G401.6 (cell line): ENCODE measurements at regions not wholly inside any gene's neighbourhood (a gene's known extent, or its start where the extent isn't known, plus 50 kb on each side); places are given as distances from the start of the nearest gene placed in this dataset.

Experiments used
- FAIRE-seq: peaks from 2 replicates; lab custom pipeline; 2012; peaks lifted over from hg19 to GRCh38; lab: Jason Lieb, UNC

DNA sequence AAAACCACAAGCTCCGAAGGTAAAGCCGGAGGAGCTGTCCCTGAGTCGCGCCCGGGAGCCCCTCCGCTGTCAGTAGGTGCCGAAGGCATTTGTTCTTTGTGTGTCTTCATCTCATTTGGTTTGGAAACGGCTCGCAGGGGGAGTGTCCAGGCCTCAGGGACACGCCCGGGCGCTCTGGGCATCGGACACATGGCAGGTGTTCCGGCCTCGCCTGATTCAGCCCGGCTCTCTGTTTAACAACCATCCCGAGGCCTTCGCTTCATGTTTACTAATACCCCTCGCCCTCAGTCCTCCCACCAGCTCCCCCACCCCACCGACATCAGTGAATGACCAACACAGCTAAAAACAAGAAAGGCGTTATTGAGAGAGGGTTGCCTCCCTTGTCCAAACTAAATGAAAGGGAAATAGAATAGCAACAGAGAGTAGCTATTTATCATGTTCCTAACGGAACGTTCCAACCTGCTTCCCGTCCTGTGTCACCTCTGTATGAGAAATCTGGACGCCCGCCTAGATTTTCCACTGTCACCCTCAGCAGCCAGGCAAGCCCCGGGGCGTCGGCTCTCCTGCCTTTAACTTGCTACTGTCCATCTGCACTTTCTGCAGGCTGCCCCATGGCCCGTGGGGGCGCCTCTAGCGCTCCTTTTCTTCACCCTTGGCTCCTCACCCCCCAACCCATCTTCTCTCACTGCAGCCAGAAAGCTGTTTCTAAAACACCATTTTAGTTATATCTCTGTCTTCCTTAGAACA, 73.9 kb downstream of the MYCN start:
- FAIRE-seq, result no peak

- FAIRE-seq, result no peak
These were observed 73.1 kb downstream of the MYCN start for GRCh38 chr2:16013359-16013911.

GRCh38 chr2:16012626-16013358, 72.4 kb downstream of the MYCN start:
- FAIRE-seq, result no peak

DNA sequence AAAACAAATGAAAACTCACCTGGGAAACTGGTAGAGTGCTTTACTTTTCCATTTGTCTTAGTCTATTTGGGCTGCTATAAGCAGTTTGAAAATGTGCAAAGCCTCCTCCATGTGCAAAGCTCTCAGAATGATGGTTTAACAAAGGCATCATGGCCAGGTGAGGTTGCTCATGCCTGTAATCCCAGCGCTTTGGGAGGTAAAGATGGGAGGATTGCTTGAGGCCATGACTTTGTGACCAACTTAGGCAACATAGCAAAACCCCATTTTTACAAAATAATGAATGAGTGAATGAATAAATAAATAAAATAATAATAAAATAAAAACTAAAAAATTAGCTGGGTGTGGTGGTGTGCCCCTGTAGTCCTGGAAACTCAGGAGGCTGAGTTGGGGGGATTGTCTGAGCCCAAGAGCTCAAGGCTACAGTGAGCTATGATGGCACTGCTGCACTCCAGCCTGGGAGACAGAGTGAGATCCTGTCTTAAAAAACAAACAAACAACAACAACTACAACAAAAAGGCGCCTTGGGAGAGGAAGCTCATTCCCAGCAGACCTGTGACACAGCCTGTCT, 71.8 kb downstream of the MYCN start:
- no peak for FAIRE-seq

DNA sequence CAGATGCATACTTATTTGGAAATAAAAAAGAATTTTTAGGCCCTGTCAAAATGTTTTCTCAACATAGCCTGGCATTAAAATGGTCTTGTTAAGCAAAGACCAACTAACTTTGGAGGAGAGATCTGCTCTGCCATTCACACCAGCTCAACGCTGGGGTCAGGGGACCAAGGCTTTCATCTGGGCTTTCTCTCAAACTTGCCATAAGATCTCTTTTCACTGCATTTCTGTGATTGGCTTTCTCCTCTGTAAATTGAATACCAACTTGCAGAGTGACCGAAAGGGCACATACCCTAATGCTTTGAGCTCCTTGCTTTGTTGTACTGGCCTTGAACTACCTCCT, 71.2 kb downstream of the MYCN start:
- no peak for FAIRE-seq

- FAIRE-seq, result no peak
These were observed 70.7 kb downstream of the MYCN start for GRCh38 chr2:16010951-16011620.

DNA sequence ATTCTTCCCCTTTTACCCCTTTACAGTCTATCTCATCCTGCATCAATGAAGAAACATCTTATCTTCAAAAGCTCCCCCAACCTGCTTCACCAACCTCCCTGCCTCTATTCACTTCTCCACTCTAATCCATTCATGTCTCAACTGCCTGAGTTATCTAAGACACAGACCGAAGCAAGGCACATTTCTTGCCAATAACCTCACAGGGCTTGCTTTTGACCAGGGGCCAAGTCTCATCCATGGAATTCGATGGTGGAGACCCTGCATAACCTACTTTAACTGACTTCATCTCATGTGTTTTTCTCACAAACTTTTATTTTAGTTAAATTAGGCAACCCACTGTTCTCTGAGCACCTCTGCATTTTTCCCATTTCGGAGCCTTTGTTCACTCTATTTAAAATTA, 69.7 kb downstream of the MYCN start:
- FAIRE-seq, result no peak

GRCh38 chr2:16009560-16009959, 69.2 kb downstream of the MYCN start:
- FAIRE-seq, result no peak

DNA sequence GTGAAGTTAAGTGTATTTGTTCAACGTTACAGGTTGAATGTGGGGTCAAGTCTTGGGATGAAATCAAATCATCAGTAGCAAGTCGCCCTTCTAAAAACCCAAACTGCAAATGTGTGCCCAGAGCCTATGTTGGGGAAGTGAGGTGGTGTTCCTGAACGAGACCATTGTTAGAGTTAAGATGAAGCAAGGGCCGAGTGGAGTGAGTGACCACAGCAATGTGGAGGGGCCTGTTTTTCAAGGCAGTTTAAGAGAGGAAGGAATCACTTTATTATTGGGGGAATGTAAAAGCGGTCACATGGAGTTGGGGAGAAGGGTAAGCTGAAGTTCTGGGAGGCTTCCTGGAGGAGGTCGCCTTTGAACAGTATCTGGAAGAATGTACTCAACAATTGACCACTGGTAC, 68.5 kb downstream of the MYCN start:
- no peak for FAIRE-seq

DNA sequence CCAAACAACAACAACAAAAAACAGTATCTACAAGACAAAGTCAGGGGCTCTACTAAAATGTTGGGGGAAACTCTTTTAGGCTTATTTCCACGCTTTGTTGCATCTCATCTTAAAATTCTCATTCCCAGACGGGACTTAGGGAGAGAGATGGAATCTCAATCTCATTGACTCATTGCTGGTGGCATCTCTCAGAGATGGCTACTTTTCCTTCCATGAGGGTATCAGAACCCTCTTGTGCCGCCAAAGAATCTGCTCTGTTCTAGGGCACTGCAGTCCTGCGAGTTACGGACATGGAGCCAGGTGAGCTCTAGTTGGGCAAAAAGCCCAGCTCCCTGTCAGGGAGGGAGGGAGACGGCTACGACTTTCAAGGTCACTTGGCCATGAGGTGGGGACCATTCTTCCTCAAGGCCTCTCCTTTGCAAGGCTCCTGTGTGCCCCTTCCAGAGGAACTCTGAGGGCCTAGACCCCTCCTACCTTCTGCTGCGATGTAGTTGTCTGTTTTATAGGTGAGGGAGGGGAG, 68.0 kb downstream of the MYCN start:
- no peak for FAIRE-seq

DNA sequence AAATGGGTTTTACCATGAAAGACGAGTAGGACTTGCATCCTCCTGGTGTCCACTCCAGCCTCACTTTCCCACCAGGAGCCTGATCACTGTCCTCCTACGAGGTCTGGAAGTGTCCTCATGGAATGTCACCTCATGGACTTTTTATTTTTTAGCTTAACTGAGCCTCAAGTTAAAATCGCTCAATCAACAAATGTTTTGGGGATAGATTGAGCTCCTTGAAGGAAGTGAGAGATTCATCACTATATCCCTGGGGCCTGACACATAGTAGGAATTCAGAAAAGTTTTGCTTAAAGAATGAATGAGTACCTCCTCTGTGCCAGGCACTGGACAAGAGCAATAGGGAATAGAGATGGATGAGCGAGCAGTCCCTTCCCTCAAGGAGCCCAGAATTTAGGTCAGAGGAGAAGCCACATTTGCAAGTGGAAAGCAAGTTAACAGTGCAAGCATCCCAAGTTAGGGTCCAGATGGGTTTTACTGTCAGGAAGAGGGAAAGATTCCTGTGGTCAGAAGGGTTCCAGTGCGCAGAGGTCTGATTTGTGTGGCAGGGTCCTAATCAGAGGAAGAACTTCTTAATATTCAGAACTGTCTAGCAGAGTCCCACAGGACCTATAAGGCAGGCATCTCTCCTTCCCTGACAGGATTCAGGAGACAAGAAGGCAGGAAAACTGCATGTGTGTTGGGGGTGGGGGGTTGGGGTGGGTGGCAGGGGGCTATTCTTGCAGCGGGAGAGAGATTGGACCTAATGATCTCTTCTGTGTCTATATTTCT, 67.0 kb downstream of the MYCN start:
- FAIRE-seq, result no peak

DNA sequence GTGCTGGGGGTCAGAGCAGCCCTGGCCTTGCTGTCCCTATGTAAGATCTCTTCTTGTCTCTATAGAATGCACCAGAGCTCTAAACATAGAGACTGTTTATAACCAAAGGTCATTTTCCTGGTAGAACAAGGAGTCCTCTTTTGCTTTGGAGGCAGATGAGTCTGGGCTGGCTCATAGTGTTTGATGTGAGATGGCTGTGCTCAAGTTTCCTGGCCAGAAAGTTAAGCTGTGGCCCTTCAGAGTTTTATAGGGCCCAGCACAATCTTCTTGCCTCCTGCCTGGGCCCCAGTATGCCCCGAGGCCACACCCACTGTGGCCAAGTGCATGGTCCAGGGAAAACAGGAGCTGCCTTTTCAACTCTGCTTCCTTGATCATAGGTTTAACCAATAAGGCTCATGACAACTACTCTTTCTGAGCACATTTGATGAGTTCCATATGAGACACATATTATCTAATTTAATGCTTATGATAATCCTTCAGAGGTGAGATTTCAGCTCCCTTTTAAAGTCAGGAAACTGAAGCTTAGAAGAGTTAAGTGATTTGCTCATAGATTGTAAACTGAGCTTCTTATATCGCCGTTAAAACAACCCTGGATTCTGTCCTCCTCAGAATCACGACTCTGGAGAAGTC, 66.3 kb downstream of the MYCN start:
- FAIRE-seq, result no peak

DNA sequence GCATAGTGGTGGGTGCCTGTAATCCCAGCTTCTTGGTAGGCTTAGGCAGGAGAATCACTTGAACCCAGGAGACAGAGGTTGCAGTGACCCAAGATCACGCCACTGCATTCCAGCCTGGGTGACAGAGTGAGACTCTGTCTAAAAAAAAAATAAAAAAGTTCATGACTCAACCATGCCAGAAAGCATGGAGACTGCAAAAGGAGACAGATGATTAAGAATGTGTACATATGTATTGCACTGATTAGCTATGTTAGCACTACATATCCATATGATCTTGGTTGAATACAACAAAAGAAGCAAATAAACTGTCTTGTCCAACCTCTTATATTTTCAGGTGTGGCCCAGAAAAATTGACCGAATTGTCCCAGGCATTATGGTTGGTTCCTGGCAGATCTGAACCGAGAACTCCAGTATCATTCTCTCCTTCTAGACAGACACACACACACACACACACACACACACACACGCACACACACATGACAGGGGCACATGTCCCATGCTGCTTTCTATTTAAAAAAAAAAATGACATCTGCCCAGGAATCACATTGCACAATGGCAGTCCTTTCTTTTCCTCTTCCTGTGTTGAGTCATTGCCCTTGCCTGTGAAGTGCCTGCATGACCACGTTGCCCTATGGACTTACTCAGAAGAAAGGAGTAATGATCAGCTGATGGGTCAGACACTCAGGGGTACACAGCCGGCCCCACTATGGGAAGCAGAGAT, 65.6 kb downstream of the MYCN start:
- no peak for FAIRE-seq

GRCh38 chr2:16005389-16005788, 65.0 kb downstream of the MYCN start:
- FAIRE-seq, result no peak

- no peak for FAIRE-seq
These were observed 63.5 kb downstream of the MYCN start for GRCh38 chr2:16003809-16004208.

DNA sequence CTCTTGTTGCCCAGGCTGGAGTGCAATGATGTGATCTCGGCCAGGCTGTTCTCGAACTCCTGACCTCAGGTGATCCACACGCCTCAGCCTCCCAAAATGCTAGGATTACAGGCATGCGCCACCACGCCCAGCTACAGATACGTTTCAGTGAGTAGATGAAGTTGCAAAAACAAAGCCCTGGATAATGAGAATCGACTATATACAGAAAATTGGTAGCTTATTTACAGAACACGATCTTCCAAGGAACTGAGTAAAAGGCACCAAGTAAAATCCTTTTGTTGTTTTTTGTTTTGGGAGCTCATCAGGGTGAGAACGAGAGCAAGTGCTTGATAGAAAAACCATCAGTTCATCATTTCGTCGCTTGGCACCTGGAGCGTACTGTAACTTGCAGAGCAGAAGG, 62.8 kb downstream of the MYCN start:
- FAIRE-seq, result no peak

DNA sequence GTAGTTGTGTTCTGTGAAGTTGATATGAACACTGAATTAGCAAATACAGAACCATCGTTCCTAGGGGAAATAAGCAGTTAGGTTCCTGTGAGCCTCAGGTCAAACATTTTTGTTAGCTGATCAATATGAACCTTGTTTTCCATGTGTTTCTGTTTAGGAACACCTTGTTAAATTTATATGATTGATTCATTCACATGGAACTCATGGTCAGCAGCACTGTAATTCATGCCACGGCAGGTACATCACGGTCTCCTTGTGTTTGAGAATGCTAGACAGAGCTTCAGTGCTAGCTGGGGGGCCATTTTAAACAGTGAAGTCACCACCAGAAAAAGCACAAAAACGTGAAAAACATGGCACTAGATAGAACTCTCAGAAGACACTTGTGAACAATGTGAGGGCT, 62.2 kb downstream of the MYCN start:
- no peak for FAIRE-seq

DNA sequence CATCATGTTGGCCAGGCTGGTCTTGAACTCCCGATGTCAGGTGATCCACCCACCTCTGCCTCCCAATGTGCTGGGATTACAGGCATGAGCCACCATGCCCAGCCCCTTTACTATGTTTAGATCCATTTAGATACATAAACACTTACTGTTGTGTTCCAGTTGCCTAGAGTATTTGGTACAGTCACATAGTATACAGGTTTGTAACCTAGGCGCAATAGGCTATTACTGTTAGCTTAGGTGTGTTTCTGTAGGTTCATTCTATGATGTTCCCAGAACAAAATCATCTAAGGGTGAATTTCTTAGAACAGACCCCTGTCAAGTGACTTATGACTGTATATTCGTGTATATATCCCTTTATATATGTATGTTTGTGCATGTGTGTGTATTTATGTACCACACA, 61.8 kb downstream of the MYCN start:
- FAIRE-seq, result no peak

- no peak for FAIRE-seq
These were observed 60.3 kb downstream of the MYCN start for GRCh38 chr2:16000642-16001041.

DNA sequence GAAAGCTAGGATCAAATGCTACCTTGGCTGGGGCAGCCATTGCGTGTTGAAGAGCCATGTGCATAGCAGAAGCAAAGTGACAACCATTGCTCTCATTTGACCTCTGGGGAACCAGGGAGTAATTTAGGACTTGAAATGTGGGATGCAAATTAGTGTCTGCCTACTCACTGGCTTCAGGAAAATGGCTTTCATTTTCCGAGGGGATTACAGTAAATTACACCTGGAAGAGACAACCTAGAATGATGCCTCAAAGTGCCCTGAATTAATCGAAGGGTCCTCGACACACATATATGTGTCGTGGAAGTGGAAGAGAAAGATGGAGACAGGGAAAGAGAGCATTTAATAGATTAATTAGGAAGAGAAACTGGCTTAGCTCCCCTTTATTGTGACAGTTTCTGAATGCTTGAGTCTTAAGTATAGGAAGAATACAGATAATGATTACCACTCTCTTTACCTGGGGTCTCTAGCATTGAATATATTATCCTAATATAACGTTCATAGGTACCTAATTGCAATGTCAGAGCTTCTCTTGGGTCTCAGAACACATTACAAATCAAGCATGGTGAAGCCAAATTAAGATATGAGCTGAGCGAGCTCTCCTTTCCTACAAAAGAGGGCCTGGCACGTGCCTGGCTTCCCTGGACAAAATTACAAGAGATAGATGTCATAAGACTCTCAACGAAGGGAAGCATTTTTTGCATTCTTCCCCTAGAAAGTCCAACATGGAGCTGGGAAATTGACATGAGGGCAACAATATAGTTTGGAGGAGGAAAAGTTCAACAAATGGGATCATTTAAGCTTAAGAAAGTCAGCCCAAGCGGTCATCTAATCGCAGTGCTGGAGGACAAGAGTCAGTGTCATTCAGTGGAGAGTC, 59.5 kb downstream of the MYCN start:
- no peak for FAIRE-seq
